ENCODE measurements at regions not wholly inside any gene's neighbourhood (a gene's known extent, or its start where the extent isn't known, plus 50 kb on each side); places are given as distances from the start of the nearest gene placed in this dataset.

GRCh38 chr17:73698966-73699365, 54.7 kb upstream of the SDK2 start:
- Histone ChIP-seq H3K4me2 (ENCODE audit: low read length, poor library complexity, severe bottlenecking) (no peak overlapping the region), H2BK15ac (ENCODE audit: low read depth, poor library complexity, severe bottlenecking) (no peak overlapping the region), H2BK12ac (ENCODE audit: low read length in 2 of 2) (no peak overlapping the region), H3K36me3 (ENCODE audit: control insufficient read depth in 1 of 2, insufficient read depth in 2 of 2, low read depth in 1 of 2, low read length in 2 of 2) (no peaks in the 10 kb centered on the region), H3K14ac (ENCODE audit: low read length in 2 of 2) (no peak overlapping the region), H4K8ac (ENCODE audit: low read length) (no peak overlapping the region), H3K27ac (ENCODE audit: low read length, poor library complexity, severe bottlenecking) (no peak overlapping the region), H3K9me3 (ENCODE audit: control insufficient read depth, low read length) (no peaks in the 10 kb centered on the region), H2AK5ac (ENCODE audit: low read length, severe bottlenecking) (no peak overlapping the region), H3K9ac (ENCODE audit: low read length) (no peak overlapping the region), H3K18ac (ENCODE audit: low read depth in 1 of 2, low read length in 2 of 2) (no peak overlapping the region), H3K4me3 (ENCODE audit: insufficient read depth in 1 of 2, low read depth in 1 of 2, low read length in 2 of 2) (no peak overlapping the region), H3K23ac (ENCODE audit: low read length in 2 of 2) (no peak overlapping the region), H4K91ac (ENCODE audit: low read length) (no peak overlapping the region), H3K4me1 (ENCODE audit: control insufficient read depth, insufficient read depth, low read depth, low read length) (no peaks in the 10 kb centered on the region), H2BK5ac (ENCODE audit: low read depth, low read length, poor library complexity, severe bottlenecking) (no peak overlapping the region), H2BK120ac (ENCODE audit: low read depth, low read length) (no peak overlapping the region), H3K27me3 (ENCODE audit: control insufficient read depth in 1 of 2, insufficient read depth in 1 of 2, low read length in 2 of 2) (peaks cover 0 to 37% of the 10 kb centered on the region in 2 experiments), H2AFZ (ENCODE audit: low read depth, low read length) (no peak overlapping the region), H3K4ac (ENCODE audit: low read depth in 1 of 2, low read length in 2 of 2) (no peak overlapping the region), H3K79me1 (replicated peaks; ENCODE audit: low read length, poor library complexity, severe bottlenecking) (no peaks in the 10 kb centered on the region)
- DNase-seq: no peak
- 70% methylated on average over 5 of the region's 5 CpGs for WGBS

GRCh38 chr17:73701701-73702100, 57.5 kb upstream of the SDK2 start:
- Histone ChIP-seq H3K4me3 (ENCODE audit: insufficient read depth in 1 of 2, low read depth in 1 of 2, low read length in 2 of 2) (no peak overlapping the region), H2AK5ac (ENCODE audit: low read length, severe bottlenecking) (no peak overlapping the region), H3K23ac (ENCODE audit: low read length in 2 of 2) (no peak overlapping the region), H3K4ac (ENCODE audit: low read depth in 1 of 2, low read length in 2 of 2) (no peak overlapping the region), H3K9me3 (ENCODE audit: control insufficient read depth, low read length) (no peaks in the 10 kb centered on the region), H2BK5ac (ENCODE audit: low read depth, low read length, poor library complexity, severe bottlenecking) (no peak overlapping the region), H3K27me3 (ENCODE audit: control insufficient read depth in 1 of 2, insufficient read depth in 1 of 2, low read length in 2 of 2) (peaks cover 0 to 52% of the 10 kb centered on the region in 2 experiments), H3K36me3 (ENCODE audit: control insufficient read depth in 1 of 2, insufficient read depth in 2 of 2, low read depth in 1 of 2, low read length in 2 of 2) (no peaks in the 10 kb centered on the region), H4K8ac (ENCODE audit: low read length) (no peak overlapping the region), H3K79me1 (replicated peaks; ENCODE audit: low read length, poor library complexity, severe bottlenecking) (no peaks in the 10 kb centered on the region), H3K9ac (ENCODE audit: low read length) (no peak overlapping the region), H3K4me1 (ENCODE audit: control insufficient read depth, insufficient read depth, low read depth, low read length) (no peaks in the 10 kb centered on the region), H2BK12ac (ENCODE audit: low read length in 2 of 2) (no peak overlapping the region), H3K27ac (ENCODE audit: low read length, poor library complexity, severe bottlenecking) (no peak overlapping the region), H2BK15ac (ENCODE audit: low read depth, poor library complexity, severe bottlenecking) (no peak overlapping the region), H2BK120ac (ENCODE audit: low read depth, low read length) (no peak overlapping the region), H3K14ac (ENCODE audit: low read length in 2 of 2) (no peak overlapping the region), H2AFZ (ENCODE audit: low read depth, low read length) (no peak overlapping the region), H3K18ac (ENCODE audit: low read depth in 1 of 2, low read length in 2 of 2) (no peak overlapping the region), H4K91ac (ENCODE audit: low read length) (no peak overlapping the region), H3K4me2 (ENCODE audit: low read length, poor library complexity, severe bottlenecking) (no peak overlapping the region)
- 79% methylated on average over 6 of the region's 8 CpGs for WGBS
- no peak for DNase-seq

DNA sequence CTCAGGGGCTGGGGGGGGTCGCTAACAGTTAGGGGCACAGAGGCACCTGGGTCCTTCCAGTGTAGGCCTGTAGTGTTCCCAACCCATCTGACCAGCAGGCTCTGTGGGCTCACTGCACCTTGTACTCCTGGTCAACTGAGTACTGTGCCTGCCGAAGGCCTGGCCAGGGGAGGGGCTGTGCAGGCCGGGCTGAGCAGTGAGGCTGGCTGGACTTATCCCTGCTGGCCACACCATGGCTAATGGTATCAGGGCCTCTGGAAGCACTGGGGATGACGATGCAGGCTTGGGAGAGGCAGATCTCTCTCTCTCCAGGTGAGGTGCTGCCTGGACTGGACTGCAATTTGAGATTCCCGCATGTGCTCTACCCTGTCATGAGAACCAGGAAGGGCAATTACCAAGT, 58.9 kb upstream of the SDK2 start:
- Histone ChIP-seq H3K23ac (ENCODE audit: low read length in 2 of 2) (no peak overlapping the region), H3K79me1 (replicated peaks; ENCODE audit: low read length, poor library complexity, severe bottlenecking) (no peaks in the 10 kb centered on the region), H3K4me1 (ENCODE audit: control insufficient read depth, insufficient read depth, low read depth, low read length) (no peaks in the 10 kb centered on the region), H3K27ac (ENCODE audit: low read length, poor library complexity, severe bottlenecking) (no peak overlapping the region), H2BK5ac (ENCODE audit: low read depth, low read length, poor library complexity, severe bottlenecking) (no peak overlapping the region), H3K4me3 (ENCODE audit: insufficient read depth in 1 of 2, low read depth in 1 of 2, low read length in 2 of 2) (no peak overlapping the region), H4K8ac (ENCODE audit: low read length) (no peak overlapping the region), H3K36me3 (ENCODE audit: control insufficient read depth in 1 of 2, insufficient read depth in 2 of 2, low read depth in 1 of 2, low read length in 2 of 2) (no peaks in the 10 kb centered on the region), H3K9ac (ENCODE audit: low read length) (no peak overlapping the region), H3K4me2 (ENCODE audit: low read length, poor library complexity, severe bottlenecking) (no peak overlapping the region), H3K9me3 (ENCODE audit: control insufficient read depth, low read length) (peaks cover 8% of the 10 kb centered on the region), H4K91ac (ENCODE audit: low read length) (no peak overlapping the region), H2AFZ (ENCODE audit: low read depth, low read length) (no peak overlapping the region), H3K4ac (ENCODE audit: low read depth in 1 of 2, low read length in 2 of 2) (no peak overlapping the region), H3K27me3 (ENCODE audit: control insufficient read depth in 1 of 2, insufficient read depth in 1 of 2, low read length in 2 of 2) (peaks cover 0 to 61% of the 10 kb centered on the region in 2 experiments), H2BK120ac (ENCODE audit: low read depth, low read length) (no peak overlapping the region), H3K18ac (ENCODE audit: low read depth in 1 of 2, low read length in 2 of 2) (no peak overlapping the region), H2AK5ac (ENCODE audit: low read length, severe bottlenecking) (no peak overlapping the region), H2BK12ac (ENCODE audit: low read length in 2 of 2) (no peak overlapping the region), H3K14ac (ENCODE audit: low read length in 2 of 2) (no peak overlapping the region), H2BK15ac (ENCODE audit: low read depth, poor library complexity, severe bottlenecking) (no peak overlapping the region)
- no peak for DNase-seq
- 74% methylated on average over 5 of the region's 5 CpGs for WGBS

DNA sequence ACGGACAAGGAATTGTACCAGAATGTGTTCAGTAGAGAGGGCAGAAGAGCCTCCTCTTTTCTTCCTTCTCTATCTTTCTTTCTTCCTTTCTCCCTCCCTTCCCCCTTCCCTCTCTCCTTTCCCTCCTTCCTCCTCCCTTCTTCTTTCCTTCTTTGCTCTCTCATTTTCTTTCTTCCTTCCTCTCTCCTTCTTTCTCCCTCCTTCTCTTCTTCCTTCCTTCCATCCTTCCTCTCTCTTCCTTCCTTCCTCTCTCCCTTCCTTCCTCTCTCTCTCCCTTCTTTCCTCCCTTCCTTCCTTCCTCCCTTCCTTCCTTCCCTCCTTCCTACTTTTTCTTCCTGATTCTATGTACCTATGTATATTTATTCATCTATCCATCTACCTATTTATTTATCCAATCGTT, 59.7 kb upstream of the SDK2 start:
- no peak overlapping the region for H3K18ac ChIP-seq (ENCODE audit: low read depth in 1 of 2, low read length in 2 of 2)
- peaks cover 8% of the 10 kb centered on the region for H3K9me3 ChIP-seq (ENCODE audit: control insufficient read depth, low read length)
- H3K79me1 ChIP-seq (replicated peaks; ENCODE audit: low read length, poor library complexity, severe bottlenecking): no peaks in the 10 kb centered on the region
- no peak overlapping the region for H3K4me2 ChIP-seq (ENCODE audit: low read length, poor library complexity, severe bottlenecking)
- no peak overlapping the region for H4K91ac ChIP-seq (ENCODE audit: low read length)
- H2AFZ ChIP-seq (ENCODE audit: low read depth, low read length): no peak overlapping the region
- H4K8ac ChIP-seq (ENCODE audit: low read length): no peak overlapping the region
- no peaks in the 10 kb centered on the region for H3K4me1 ChIP-seq (ENCODE audit: control insufficient read depth, insufficient read depth, low read depth, low read length)
- H2BK5ac ChIP-seq (ENCODE audit: low read depth, low read length, poor library complexity, severe bottlenecking): no peak overlapping the region
- H2BK15ac ChIP-seq (ENCODE audit: low read depth, poor library complexity, severe bottlenecking): no peak overlapping the region
- no peak overlapping the region for H3K9ac ChIP-seq (ENCODE audit: low read length)
- H3K27ac ChIP-seq (ENCODE audit: low read length, poor library complexity, severe bottlenecking): no peak overlapping the region
- H3K14ac ChIP-seq (ENCODE audit: low read length in 2 of 2): no peak overlapping the region
- H2BK12ac ChIP-seq (ENCODE audit: low read length in 2 of 2): no peak overlapping the region
- H2AK5ac ChIP-seq (ENCODE audit: low read length, severe bottlenecking): no peak overlapping the region
- H3K27me3 ChIP-seq (ENCODE audit: control insufficient read depth in 1 of 2, insufficient read depth in 1 of 2, low read length in 2 of 2): peaks cover 7 to 64% of the 10 kb centered on the region in 2 experiments
- H3K36me3 ChIP-seq (ENCODE audit: control insufficient read depth in 1 of 2, insufficient read depth in 2 of 2, low read depth in 1 of 2, low read length in 2 of 2): no peaks in the 10 kb centered on the region
- no peak overlapping the region for H3K4me3 ChIP-seq (ENCODE audit: insufficient read depth in 1 of 2, low read depth in 1 of 2, low read length in 2 of 2)
- H3K4ac ChIP-seq (ENCODE audit: low read depth in 1 of 2, low read length in 2 of 2): no peak overlapping the region
- WGBS: 77% methylated on average over 2 of the region's 2 CpGs
- no peak overlapping the region for H3K23ac ChIP-seq (ENCODE audit: low read length in 2 of 2)
- no peak for DNase-seq
- no peak overlapping the region for H2BK120ac ChIP-seq (ENCODE audit: low read depth, low read length)

All from mesenchymal stem cell (in vitro differentiated cells and primary cell).